PFSK-1 (cell line): ENCODE measurements at regions not wholly inside any gene's neighbourhood (a gene's known extent, or its start where the extent isn't known, plus 50 kb on each side); places are given as distances from the start of the nearest gene placed in this dataset.

Experiments
- FOXP2 ChIP-seq: optimal IDR thresholded peaks from 2 replicates; pipeline ENCODE3; 2011; ENCODE audit warnings: borderline replicate concordance, control low read depth, inconsistent platforms; ENCODE audit not compliant: insufficient read depth; ENCODE audit errors: extremely low read length, extremely low read depth
- POLR2AphosphoS5 ChIP-seq: IDR thresholded peaks from 2 replicates; pipeline ENCODE4 v1.6.1; 2012; ENCODE audit warnings: low read depth, mild to moderate bottlenecking, control low read depth, low read length, moderate library complexity
- SIN3A ChIP-seq: IDR thresholded peaks from 2 replicates; pipeline ENCODE4 v1.6.1; 2012; ENCODE audit warnings: mild to moderate bottlenecking, low read length, moderate library complexity, borderline replicate concordance; ENCODE audit not compliant: insufficient read depth
- TAF1 ChIP-seq: IDR thresholded peaks from 2 replicates; pipeline ENCODE4 v1.6.1; 2012; ENCODE audit warnings: low read length, control low read depth, borderline replicate concordance; ENCODE audit not compliant: insufficient read depth
- TF ChIP-seq, protein P1 (sequence below), 2 experiments: IDR thresholded peaks; 2 replicates each; pipeline versions ENCODE4 v1.6.1 to v1.8.0; 2011 to 2012; ENCODE audit warnings: low read depth in 2 of 2, low read length in 2 of 2, control low read depth in 1 of 2, inconsistent platforms in 1 of 2, mild to moderate bottlenecking in 1 of 2, moderate library complexity in 1 of 2; ENCODE audit not compliant: insufficient read depth in 1 of 2

- TF ChIP-seq SIN3A (no peak), TAF1 (no peak), POLR2AphosphoS5 (no peak), FOXP2 (no peak)
- TF ChIP-seq, protein P1, sequence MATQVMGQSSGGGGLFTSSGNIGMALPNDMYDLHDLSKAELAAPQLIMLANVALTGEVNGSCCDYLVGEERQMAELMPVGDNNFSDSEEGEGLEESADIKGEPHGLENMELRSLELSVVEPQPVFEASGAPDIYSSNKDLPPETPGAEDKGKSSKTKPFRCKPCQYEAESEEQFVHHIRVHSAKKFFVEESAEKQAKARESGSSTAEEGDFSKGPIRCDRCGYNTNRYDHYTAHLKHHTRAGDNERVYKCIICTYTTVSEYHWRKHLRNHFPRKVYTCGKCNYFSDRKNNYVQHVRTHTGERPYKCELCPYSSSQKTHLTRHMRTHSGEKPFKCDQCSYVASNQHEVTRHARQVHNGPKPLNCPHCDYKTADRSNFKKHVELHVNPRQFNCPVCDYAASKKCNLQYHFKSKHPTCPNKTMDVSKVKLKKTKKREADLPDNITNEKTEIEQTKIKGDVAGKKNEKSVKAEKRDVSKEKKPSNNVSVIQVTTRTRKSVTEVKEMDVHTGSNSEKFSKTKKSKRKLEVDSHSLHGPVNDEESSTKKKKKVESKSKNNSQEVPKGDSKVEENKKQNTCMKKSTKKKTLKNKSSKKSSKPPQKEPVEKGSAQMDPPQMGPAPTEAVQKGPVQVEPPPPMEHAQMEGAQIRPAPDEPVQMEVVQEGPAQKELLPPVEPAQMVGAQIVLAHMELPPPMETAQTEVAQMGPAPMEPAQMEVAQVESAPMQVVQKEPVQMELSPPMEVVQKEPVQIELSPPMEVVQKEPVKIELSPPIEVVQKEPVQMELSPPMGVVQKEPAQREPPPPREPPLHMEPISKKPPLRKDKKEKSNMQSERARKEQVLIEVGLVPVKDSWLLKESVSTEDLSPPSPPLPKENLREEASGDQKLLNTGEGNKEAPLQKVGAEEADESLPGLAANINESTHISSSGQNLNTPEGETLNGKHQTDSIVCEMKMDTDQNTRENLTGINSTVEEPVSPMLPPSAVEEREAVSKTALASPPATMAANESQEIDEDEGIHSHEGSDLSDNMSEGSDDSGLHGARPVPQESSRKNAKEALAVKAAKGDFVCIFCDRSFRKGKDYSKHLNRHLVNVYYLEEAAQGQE (IDR thresholded peaks at IDR 0.05; ENCODE audit: insufficient read depth in 1 of 2, low read depth in 2 of 2, low read length in 2 of 2) = no peak
Measured at GRCh38 chr2:177118636-177119035, 94.0 kb upstream of the HNRNPA3 start.

- no peak for TF ChIP-seq SIN3A
- no peak for TF ChIP-seq FOXP2
- TF ChIP-seq POLR2AphosphoS5 = no peak
- TF ChIP-seq, protein P1 (IDR thresholded peaks at IDR 0.05; ENCODE audit: insufficient read depth in 1 of 2, low read depth in 2 of 2, low read length in 2 of 2) = no peak
- TF ChIP-seq TAF1 = no peak
Measured at GRCh38 chr2:177119099-177119498, 93.5 kb upstream of the HNRNPA3 start.

- TF ChIP-seq, protein P1 (IDR thresholded peaks at IDR 0.05; ENCODE audit: insufficient read depth in 1 of 2, low read depth in 2 of 2, low read length in 2 of 2) = no peak
- no peak for TF ChIP-seq FOXP2
- TF ChIP-seq POLR2AphosphoS5 = no peak
- no peak for TF ChIP-seq SIN3A
- TF ChIP-seq TAF1 = no peak
Measured at GRCh38 chr2:177123048-177123447, 89.5 kb upstream of the HNRNPA3 start.

GRCh38 chr2:177124371-177124770 is 88.2 kb upstream of the HNRNPA3 start:
- TF ChIP-seq, protein P1 (IDR thresholded peaks at IDR 0.05; ENCODE audit: insufficient read depth in 1 of 2, low read depth in 2 of 2, low read length in 2 of 2) = no peak
- TF ChIP-seq FOXP2 (no peak), TAF1 (no peak)

DNA sequence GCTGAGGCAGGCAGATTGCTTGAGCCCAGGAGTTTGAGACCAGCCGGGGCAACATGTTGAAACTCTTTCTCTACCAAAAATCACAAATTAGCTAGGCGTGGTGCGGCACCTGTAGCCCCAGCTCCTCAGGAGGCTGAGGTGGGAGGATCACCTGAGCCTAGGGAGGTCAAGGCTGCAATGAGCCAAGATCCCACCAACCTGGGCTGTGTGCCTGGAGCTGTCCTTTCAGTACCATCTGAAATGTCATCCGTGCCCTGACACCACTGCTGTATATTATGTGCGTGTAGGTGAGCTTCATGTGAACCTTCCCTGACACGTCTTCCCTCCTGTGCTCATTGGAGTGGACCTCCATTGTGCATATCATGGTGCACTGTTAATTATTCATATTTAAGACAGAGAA is 84.8 kb upstream of the HNRNPA3 start:
- TF ChIP-seq FOXP2 (no peak), SIN3A (no peak), TAF1 (no peak), POLR2AphosphoS5 (no peak)
- TF ChIP-seq, protein P1 (IDR thresholded peaks at IDR 0.05; ENCODE audit: insufficient read depth in 1 of 2, low read depth in 2 of 2, low read length in 2 of 2) = peak; percentile 48 to 82; a peak in 3 of 4 replicates
